CD4-positive, alpha-beta memory T cell (primary cell): ENCODE measurements at regions not wholly inside any gene's neighbourhood (a gene's known extent, or its start where the extent isn't known, plus 50 kb on each side); places are given as distances from the start of the nearest gene placed in this dataset.
A peak's percentile ranks its signal among the peaks of the same experiment; 100 is the strongest.
"Not testable (repeated sequence)": the region's sequence is repeated elsewhere in the genome, so short reads cannot be mapped to it uniquely, and the experiment has no call there.

Source experiments
- CTCF ChIA-PET: fragments of 350-600 bp; sonication (Branson Sonifier 250); formaldehyde crosslinking; loops from one replicate; lab custom pipeline; 2021; ENCODE audit warnings: inconsistent platforms; ENCODE audit not compliant: partially characterized antibody; lab: Charles Lee
- POLR2A ChIA-PET: fragments of 350-600 bp; sonication (Branson Sonifier 250); formaldehyde crosslinking; loops from one replicate; lab custom pipeline; 2021; ENCODE audit not compliant: partially characterized antibody; lab: Charles Lee
- DNase-seq, 5 donors: peaks; one replicate each; pipeline versions ENCODE4 v3.0.0 to v3.0.0-alpha.2; 2020 to 2022; ENCODE audit warnings: mixed read lengths in 1 of 5
- H3K27ac ChIP-seq: one replicate; pipeline ENCODE4 v1.7.0; 2013; ENCODE audit warnings: low read depth, low read length
- H3K27me3 ChIP-seq: 2 replicates; pipeline ENCODE4 v1.7.0; 2013; ENCODE audit warnings: mild to moderate bottlenecking, low read length, moderate library complexity; ENCODE audit not compliant: insufficient read depth
- H3K36me3 ChIP-seq: 2 replicates; pipeline ENCODE4 v1.7.0; 2013; ENCODE audit warnings: mild to moderate bottlenecking, low read length, moderate library complexity; ENCODE audit not compliant: insufficient read depth
- H3K4me1 ChIP-seq: 2 replicates; pipeline ENCODE4 v1.7.0; 2013; ENCODE audit warnings: mild to moderate bottlenecking, low read length, moderate library complexity; ENCODE audit not compliant: insufficient read depth
- H3K4me3 ChIP-seq, 2 donors: one replicate each; pipeline ENCODE4 v1.7.0; 2013; ENCODE audit warnings: low read length in 2 of 2, mild to moderate bottlenecking in 1 of 2
- H3K9me3 ChIP-seq, 2 donors: one replicate each; pipeline ENCODE4 v1.7.0; 2013; ENCODE audit warnings: low read length in 2 of 2, control low read depth in 1 of 2; ENCODE audit not compliant: control insufficient read depth in 1 of 2
- H3K27ac Mint-ChIP-seq, 7 donors: one replicate each; pipeline ENCODE4 v1.8.0; 2020 to 2021; ENCODE audit warnings: mixed read lengths in 7 of 7, mild to moderate bottlenecking in 6 of 7, inconsistent platforms in 3 of 7, moderate library complexity in 3 of 7
- H3K27me3 Mint-ChIP-seq, 2 donors: one replicate each; pipeline ENCODE4 v1.8.0; 2020 to 2021; ENCODE audit warnings: mixed read lengths in 2 of 2
- H3K36me3 Mint-ChIP-seq, 2 donors: one replicate each; pipeline ENCODE4 v1.8.0; 2020 to 2021; ENCODE audit warnings: mixed read lengths in 2 of 2, inconsistent platforms in 1 of 2, mild to moderate bottlenecking in 1 of 2
- H3K4me1 Mint-ChIP-seq, 4 donors: one replicate each; pipeline ENCODE4 v1.8.0; 2020 to 2021; ENCODE audit warnings: mixed read lengths in 4 of 4, mild to moderate bottlenecking in 1 of 4
- H3K4me3 Mint-ChIP-seq, 8 donors: one replicate each; pipeline ENCODE4 v1.8.0; 2020 to 2021; ENCODE audit warnings: mixed read lengths in 8 of 8, mild to moderate bottlenecking in 7 of 8, moderate library complexity in 6 of 8, inconsistent platforms in 3 of 8
- H3K9me3 Mint-ChIP-seq, 8 donors: one replicate each; pipeline ENCODE4 v1.8.0; 2020 to 2021; ENCODE audit warnings: mixed read lengths in 8 of 8, mild to moderate bottlenecking in 5 of 8, inconsistent platforms in 3 of 8, moderate library complexity in 1 of 8
- intact Hi-C: fragments of 100-400 bp; cut with micrococcal nuclease; formaldehyde crosslinking; loops from one replicate; pipeline ENCODE4 v1.15.1; 2023

DNA sequence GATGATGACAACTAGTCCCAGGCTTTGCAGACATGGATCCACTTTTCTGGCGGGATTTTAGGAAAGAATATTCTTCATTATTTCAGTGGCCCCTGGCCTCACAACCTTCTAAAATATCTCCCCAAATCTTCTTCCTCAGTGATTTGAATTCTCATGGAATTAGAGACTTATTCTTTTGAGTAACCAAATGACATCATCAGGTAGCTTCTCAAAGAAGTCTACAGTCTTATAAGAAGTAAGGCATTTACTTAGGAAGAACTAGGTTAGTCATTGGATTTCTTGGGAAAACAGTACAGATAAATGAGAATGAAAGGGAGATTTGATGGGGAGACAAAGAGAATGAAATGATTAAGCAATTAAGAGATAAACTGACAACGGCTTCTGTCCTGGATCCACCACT, 201.1 kb upstream of the PROX1 start:
- peaks cover 0 to 13% (median 6%) of the 10 kb centered on the region in 4 donors for H3K4me1 Mint-ChIP-seq
- H3K27me3 Mint-ChIP-seq = peaks cover 0 to 6% of the 10 kb centered on the region in 2 donors
- no peaks in the 10 kb centered on the region for H3K27me3 ChIP-seq
- peaks cover 0 to 3% (median under 1%) of the 10 kb centered on the region in 8 donors for H3K9me3 Mint-ChIP-seq
- H3K4me3 Mint-ChIP-seq = no peak overlapping the region
- H3K36me3 Mint-ChIP-seq = no peaks in the 10 kb centered on the region
- CTCF ChIA-PET = no interaction called here
- H3K9me3 ChIP-seq = no peaks in the 10 kb centered on the region
- no peak overlapping the region for H3K27ac ChIP-seq
- H3K4me1 ChIP-seq = no peaks in the 10 kb centered on the region
- intact Hi-C loops = loop anchor here (10.0 kb wide), 1 partner anchor 198 kb away; the partner anchor contains the start of gene PROX1
- no peaks in the 10 kb centered on the region for H3K36me3 ChIP-seq
- DNase-seq = no peak
- H3K4me3 ChIP-seq = no peak overlapping the region
- POLR2A ChIA-PET = no interaction called here
- H3K27ac Mint-ChIP-seq = no peak overlapping the region

DNA sequence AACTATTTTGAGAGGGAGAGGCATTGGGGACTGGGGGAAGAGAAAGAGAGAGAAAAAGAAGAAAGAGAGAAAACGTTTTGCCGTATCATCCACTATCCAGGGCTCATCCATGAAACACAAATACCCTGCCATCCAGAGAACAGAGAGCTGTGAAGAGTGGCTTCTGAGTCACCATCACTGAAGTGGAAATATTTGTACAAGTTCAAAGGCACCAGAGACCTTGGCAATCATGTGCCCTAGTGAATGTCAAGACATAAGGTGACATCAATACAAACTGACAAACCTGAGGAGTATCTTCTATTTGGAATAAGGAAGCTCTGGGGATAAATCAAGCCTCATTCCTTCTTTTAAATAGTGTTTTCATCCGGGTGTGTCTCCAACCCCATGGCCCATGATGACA, 197.2 kb upstream of the PROX1 start:
- intact Hi-C loops = no loop called here
- peaks cover 0 to 3% (median 0%) of the 10 kb centered on the region in 8 donors for H3K9me3 Mint-ChIP-seq
- Histone ChIP-seq H3K27ac (no peak overlapping the region), H3K36me3 (no peaks in the 10 kb centered on the region), H3K4me1 (no peaks in the 10 kb centered on the region), H3K27me3 (no peaks in the 10 kb centered on the region), H3K4me3 (no peak overlapping the region), H3K9me3 (no peaks in the 10 kb centered on the region)
- no peak overlapping the region for H3K27ac Mint-ChIP-seq
- H3K36me3 Mint-ChIP-seq = no peaks in the 10 kb centered on the region
- H3K27me3 Mint-ChIP-seq = peaks cover 0 to 4% of the 10 kb centered on the region in 2 donors
- H3K4me3 Mint-ChIP-seq = no peak overlapping the region
- H3K4me1 Mint-ChIP-seq = no peaks in the 10 kb centered on the region
- ChIA-PET CTCF (interaction anchor here (0.6 kb wide), 1 partner anchor 718 kb away, joined by 3 read pairs; no protein-coding TSS in a partner anchor), POLR2A (no interaction called here)
- DNase-seq = no peak

DNA sequence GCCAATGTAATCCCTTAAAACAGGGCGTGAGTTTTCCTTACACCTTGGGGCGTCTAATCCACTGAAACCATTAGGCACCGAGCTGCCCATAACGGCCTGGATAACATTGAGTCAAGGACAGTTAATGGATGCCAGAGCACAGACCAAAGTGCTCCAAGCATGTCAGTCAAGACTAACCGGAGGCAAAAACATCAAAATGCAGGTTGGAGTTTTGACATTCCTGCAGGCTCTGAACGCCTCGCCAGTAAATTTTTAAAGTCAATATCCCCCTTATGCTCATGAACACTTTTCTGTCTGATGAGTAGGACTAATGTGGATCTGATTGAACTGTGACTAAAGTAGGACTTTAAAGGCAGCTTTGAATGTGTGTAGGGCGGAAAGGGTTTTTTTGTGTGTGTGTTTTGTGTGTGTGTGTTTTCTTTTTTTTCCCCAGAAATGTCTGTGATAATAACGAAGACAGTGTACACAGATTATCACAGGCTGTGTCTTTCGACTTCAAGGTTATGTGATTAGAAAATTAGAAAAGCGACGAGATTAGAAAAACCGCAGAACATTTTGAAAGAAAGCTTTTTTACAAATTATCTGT, 194.2 kb upstream of the PROX1 start:
- no peak for DNase-seq
- Histone ChIP-seq H3K9me3 (no peaks in the 10 kb centered on the region), H3K4me1 (no peaks in the 10 kb centered on the region), H3K27me3 (no peaks in the 10 kb centered on the region), H3K36me3 (no peaks in the 10 kb centered on the region), H3K27ac (no peak overlapping the region), H3K4me3 (no peak overlapping the region)
- Mint-ChIP-seq H3K27me3 (peaks cover 0 to 4% of the 10 kb centered on the region in 2 donors), H3K4me3 (no peak overlapping the region), H3K36me3 (no peaks in the 10 kb centered on the region), H3K27ac (no peak overlapping the region), H3K9me3 (peaks cover 0 to 5% (median 0%) of the 10 kb centered on the region in 8 donors), H3K4me1 (peaks cover 0 to 7% (median 4%) of the 10 kb centered on the region in 4 donors)
- POLR2A ChIA-PET = no interaction called here
- intact Hi-C loops = no loop called here
- CTCF ChIA-PET = no interaction called here

DNA sequence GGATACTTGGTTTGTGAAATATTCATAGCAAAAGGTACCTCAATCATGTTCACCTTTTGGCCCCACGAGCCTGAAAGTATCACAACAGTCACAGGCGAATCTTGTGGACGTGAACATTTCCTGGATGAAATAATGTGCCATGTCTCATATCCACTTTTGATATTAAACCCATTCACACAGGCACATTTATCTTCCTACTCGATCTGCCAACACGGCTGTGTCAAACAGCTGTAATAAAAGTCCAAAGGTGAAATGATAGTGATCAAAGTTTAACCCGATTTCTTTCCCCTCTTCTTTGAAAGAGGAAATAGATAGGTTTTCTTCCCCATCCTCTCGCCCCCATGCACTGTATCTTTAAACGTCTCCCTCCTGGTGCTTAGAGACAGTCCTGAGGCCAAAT, 191.2 kb upstream of the PROX1 start:
- H3K27ac ChIP-seq = no peak overlapping the region
- H3K9me3 Mint-ChIP-seq = peaks cover 0 to 5% (median 0%) of the 10 kb centered on the region in 8 donors
- no peaks in the 10 kb centered on the region for H3K36me3 Mint-ChIP-seq
- no peaks in the 10 kb centered on the region for H3K9me3 ChIP-seq
- no peaks in the 10 kb centered on the region for H3K36me3 ChIP-seq
- peaks cover 0 to 7% (median 4%) of the 10 kb centered on the region in 4 donors for H3K4me1 Mint-ChIP-seq
- no peaks in the 10 kb centered on the region for H3K27me3 ChIP-seq
- peak overlapping the region in 1 of 8 donors; percentile 4 for H3K4me3 Mint-ChIP-seq
- CTCF ChIA-PET = no interaction called here
- H3K4me3 ChIP-seq = no peak overlapping the region
- intact Hi-C loops = no loop called here
- no peak overlapping the region for H3K27ac Mint-ChIP-seq
- POLR2A ChIA-PET = no interaction called here
- no peaks in the 10 kb centered on the region for H3K27me3 Mint-ChIP-seq
- no peak for DNase-seq
- no peaks in the 10 kb centered on the region for H3K4me1 ChIP-seq

DNA sequence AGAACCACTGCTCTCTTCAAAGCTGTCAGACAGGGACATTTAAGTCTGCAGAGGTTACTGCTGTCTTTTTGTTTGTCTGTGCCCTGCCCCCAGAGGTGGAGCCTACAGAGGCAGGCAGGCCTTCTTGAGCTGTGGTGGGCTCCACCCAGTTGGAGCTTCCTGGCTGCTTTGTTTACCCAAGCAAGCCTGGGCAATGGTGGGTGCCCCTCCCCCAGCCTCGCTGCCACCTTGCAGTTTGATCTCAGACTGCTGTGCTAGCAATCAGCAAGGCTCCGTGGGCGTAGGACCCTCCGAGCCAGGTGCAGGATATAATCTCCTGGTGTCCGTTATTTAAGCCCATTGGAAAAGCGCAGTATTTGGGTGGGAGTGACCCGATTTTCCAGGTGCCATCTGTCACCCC, 179.5 kb upstream of the PROX1 start:
- H3K36me3 ChIP-seq, H3K4me3 Mint-ChIP-seq, intact Hi-C loops, CTCF ChIA-PET, H3K36me3 Mint-ChIP-seq, H3K9me3 ChIP-seq, H3K27me3 Mint-ChIP-seq, H3K4me1 ChIP-seq, H3K4me3 ChIP-seq, H3K27ac Mint-ChIP-seq, H3K27ac ChIP-seq, DNase-seq, H3K27me3 ChIP-seq, POLR2A ChIA-PET: not testable (repeated sequence)
- H3K9me3 Mint-ChIP-seq = peaks cover 0 to 16% (median 2%) of the 10 kb centered on the region in 8 donors
- peaks cover 0 to 13% (median under 1%) of the 10 kb centered on the region in 4 donors for H3K4me1 Mint-ChIP-seq

DNA sequence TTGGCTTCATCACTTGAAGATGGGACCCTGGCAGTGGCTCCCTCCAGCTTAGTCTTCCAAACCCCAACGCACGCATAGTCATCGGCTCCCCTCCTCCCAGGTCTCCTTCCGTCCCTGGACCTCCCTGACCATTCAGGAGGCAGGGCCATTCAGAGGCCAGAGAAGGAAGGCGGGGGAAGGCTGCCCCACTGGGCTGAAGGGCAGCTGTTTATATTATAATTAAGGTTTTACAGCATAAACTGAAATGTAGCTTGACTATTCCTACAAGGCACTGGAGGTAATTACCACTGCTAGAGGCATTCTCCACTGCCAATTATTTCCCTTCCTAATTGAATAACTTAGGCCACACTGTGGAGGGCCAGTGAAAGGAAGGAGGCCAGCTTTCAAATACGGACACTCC, 170.6 kb upstream of the PROX1 start:
- Mint-ChIP-seq H3K4me1 (no peaks in the 10 kb centered on the region), H3K27me3 (peaks cover 1% of the 10 kb centered on the region in 2 donors), H3K27ac (no peak overlapping the region), H3K36me3 (no peaks in the 10 kb centered on the region), H3K9me3 (peaks cover 0 to 10% (median 0%) of the 10 kb centered on the region in 8 donors), H3K4me3 (no peak overlapping the region)
- intact Hi-C loops = no loop called here
- POLR2A ChIA-PET = no interaction called here
- no peak for DNase-seq
- no peaks in the 10 kb centered on the region for H3K9me3 ChIP-seq
- no peak overlapping the region for H3K4me3 ChIP-seq
- H3K36me3 ChIP-seq = no peaks in the 10 kb centered on the region
- CTCF ChIA-PET = no interaction called here
- H3K27ac ChIP-seq = no peak overlapping the region
- H3K4me1 ChIP-seq = no peaks in the 10 kb centered on the region
- no peaks in the 10 kb centered on the region for H3K27me3 ChIP-seq

DNA sequence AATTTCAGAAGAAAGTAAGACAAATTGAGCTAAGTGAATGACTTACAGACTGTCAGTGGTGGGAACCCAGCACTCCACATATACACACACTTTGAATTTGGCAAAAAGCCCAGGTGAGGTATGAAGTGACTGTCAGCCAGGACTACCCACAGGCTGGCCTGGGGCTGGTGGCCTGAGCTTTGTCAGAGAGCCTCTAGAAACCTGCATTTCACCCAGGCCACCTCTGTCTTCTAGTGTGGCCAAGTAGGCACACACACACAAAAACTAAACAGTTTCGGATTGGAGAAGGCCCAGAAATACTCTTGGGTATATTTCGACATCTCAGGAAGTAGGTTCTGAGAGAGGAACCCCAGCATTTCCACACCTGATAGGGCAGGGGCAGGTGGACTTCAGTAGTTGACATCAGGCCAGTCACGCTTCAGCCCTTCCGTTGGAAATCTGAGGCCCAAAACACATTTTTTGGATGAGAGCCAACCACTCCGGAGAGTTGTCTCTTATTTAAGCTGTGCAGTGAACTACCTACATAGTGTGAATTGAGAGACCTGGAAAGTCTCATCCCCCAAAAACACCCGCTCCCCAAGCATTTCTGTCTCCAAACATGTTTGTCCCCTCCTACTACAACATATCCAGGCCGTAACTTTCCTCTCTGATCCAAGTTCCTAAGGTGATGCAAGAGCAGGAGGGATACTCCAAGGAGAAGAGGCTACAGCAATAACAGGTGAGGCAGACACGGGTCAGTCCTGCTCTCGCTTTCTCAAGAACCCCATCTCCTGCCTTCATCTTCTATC, 167.2 kb upstream of the PROX1 start:
- intact Hi-C loops = no loop called here
- Histone ChIP-seq H3K4me3 (no peak overlapping the region), H3K9me3 (no peaks in the 10 kb centered on the region), H3K27ac (no peak overlapping the region), H3K27me3 (no peaks in the 10 kb centered on the region), H3K4me1 (no peaks in the 10 kb centered on the region), H3K36me3 (no peaks in the 10 kb centered on the region)
- no peak for DNase-seq
- Mint-ChIP-seq H3K4me3 (no peak overlapping the region), H3K4me1 (no peaks in the 10 kb centered on the region), H3K27ac (no peak overlapping the region), H3K36me3 (no peaks in the 10 kb centered on the region), H3K9me3 (peaks cover 0 to 10% (median 0%) of the 10 kb centered on the region in 8 donors), H3K27me3 (peaks cover 1 to 2% of the 10 kb centered on the region in 2 donors)
- CTCF ChIA-PET = no interaction called here
- POLR2A ChIA-PET = no interaction called here
